SIG-M5 treated with dmso at 0.1 percent for 504 hours (cell line): ENCODE measurements at regions not wholly inside any gene's neighbourhood (a gene's known extent, or its start where the extent isn't known, plus 50 kb on each side); places are given as distances from the start of the nearest gene placed in this dataset.

Experiments
- DNase-seq: peaks from one replicate; lab custom pipeline; 2025; ENCODE audit not compliant: unreplicated experiment; lab: John Stamatoyannopoulos, UW

DNA sequence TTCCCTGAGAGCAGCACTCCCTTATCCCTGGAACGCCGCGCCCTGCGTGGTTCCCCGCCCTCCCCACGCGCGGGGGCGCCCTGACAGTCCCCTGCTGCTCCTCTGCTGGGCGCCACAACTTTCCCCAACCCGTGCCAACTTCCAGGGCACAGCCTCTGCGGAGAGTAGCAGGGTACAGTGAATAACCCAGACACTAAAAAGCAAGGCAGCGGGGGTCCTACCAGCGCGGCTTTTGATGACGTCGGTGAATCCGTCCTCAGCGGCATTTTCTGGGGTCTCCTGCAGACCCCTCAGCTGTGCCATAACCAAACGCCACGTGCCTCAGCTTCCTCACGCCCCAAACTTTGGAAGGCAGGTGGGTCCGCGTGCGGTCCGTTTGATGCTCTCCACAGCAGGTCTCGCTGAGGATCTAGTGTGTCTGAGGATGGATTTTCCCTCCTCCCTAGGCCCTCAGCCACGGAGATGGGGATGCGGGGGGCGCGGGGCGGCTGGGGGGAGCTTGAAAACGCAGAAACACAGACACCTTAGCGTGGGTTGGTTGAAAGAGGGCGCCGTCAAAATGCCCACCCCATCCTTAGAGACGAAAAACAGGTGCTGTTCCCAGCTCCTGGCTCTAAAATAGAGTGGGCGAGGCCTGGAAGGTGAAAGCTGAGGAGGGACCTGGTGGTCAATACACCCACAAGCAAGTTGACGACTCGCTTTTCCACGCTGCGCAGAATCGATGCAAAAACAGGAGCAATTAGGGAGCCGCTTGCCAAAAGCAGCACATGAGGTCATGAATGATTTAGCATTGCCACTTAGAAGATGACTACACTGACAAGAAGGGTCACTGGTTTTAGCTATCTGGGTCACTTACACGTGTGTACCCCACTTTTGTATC, 405.6 kb downstream of the FAM47A start:
- DNase-seq = no peak

DNA sequence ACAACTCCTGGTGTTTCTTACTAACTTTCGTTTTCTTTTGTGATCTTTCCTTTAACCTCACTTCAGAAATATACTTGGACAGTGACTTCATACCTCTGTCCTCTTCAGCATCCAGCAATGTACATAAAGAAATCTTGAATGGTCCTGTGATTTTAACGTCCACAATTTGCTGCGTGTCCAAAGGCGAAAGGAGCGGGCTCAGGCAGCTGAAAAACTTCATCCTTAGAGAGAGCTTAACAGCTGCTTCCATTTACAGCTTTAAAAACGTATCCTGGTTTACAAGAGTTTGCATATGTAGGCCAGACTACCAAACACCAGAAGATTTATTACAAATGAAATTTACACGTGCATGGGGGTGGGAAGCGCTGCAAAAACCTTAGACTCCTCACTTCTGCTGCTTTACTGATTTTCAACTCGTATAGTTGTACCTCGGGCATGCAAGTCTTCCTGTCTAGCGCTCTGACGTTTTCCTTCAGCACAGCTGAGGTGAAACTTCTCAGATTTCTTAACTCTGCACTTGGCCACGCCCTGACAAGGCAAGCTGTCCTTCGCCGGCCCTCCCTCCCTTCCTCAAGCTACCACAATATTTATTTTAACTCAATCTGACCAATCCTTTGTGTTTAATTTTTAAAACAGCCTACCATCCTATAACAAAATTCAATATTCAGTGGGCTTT, 406.4 kb downstream of the FAM47A start:
- DNase-seq = peak; percentile 6

DNA sequence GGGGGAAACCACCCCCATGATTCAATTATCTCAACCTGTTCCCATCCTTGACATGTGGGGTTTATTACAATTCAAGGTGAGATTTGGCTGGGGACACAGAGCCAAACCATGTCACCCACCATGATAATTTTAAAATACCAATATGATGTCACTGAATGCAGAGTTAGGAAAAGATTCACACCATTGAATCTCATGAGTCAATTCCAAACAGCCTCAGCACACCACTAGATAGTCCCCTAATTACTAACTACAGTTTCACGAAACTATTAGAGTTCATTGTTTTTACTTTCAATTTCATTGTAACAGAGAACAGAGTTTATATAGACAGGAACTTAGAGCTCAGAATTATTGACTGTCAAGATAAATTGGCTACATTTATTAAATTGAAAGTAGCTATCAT, 410.2 kb downstream of the FAM47A start:
- no peak for DNase-seq

DNA sequence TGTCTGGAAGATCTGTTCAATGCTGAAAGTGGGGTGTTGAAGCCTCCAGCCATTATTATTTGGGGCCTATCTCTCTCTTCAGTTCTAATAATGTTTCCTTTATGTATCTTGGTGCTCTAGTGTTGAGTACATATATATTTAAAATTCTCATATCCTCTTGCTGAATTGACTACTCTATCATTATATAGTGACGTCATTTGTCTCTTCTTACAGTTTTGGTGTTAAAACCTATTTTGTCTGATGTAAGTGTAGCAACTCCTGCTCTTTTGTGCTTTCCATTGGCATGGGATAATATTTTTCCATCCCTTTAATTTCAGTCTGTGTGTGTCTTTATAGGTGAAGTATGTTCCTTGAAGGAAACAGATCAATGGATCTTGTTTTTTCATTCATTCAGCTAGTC, 446.0 kb downstream of the FAM47A start:
- DNase-seq = no peak
